ENCODE measurements at regions not wholly inside any gene's neighbourhood (a gene's known extent, or its start where the extent isn't known, plus 50 kb on each side); places are given as distances from the start of the nearest gene placed in this dataset.

DNA sequence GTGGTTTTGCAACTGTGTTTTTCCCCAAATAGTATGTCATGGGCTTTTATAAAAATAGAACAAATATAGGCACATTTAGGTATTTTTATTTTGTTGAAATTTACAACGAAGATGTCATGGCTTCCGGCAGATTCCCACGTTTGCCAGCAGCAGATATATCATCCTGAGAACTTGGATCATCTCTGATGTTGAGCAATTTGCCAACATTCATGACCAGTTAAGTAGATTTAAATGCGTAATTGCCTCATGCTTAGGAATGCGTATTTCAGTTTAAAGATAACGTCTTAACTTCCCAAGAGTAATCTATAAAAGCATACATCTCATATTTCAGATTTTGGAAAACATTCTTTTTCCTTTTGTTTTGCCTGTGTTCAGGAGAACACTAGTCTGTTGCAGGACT, 457.8 kb downstream of the QKI start:
- no peak for TF ChIP-seq TAF1 (IDR thresholded peaks at IDR 0.05; ENCODE audit: borderline replicate concordance, insufficient read depth, low read length)
- TF ChIP-seq, protein P1, sequence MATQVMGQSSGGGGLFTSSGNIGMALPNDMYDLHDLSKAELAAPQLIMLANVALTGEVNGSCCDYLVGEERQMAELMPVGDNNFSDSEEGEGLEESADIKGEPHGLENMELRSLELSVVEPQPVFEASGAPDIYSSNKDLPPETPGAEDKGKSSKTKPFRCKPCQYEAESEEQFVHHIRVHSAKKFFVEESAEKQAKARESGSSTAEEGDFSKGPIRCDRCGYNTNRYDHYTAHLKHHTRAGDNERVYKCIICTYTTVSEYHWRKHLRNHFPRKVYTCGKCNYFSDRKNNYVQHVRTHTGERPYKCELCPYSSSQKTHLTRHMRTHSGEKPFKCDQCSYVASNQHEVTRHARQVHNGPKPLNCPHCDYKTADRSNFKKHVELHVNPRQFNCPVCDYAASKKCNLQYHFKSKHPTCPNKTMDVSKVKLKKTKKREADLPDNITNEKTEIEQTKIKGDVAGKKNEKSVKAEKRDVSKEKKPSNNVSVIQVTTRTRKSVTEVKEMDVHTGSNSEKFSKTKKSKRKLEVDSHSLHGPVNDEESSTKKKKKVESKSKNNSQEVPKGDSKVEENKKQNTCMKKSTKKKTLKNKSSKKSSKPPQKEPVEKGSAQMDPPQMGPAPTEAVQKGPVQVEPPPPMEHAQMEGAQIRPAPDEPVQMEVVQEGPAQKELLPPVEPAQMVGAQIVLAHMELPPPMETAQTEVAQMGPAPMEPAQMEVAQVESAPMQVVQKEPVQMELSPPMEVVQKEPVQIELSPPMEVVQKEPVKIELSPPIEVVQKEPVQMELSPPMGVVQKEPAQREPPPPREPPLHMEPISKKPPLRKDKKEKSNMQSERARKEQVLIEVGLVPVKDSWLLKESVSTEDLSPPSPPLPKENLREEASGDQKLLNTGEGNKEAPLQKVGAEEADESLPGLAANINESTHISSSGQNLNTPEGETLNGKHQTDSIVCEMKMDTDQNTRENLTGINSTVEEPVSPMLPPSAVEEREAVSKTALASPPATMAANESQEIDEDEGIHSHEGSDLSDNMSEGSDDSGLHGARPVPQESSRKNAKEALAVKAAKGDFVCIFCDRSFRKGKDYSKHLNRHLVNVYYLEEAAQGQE (IDR thresholded peaks at IDR 0.05; ENCODE audit: insufficient read depth in 1 of 2, low read depth in 2 of 2, low read length in 2 of 2): no peak
- TF ChIP-seq FOXP2 (optimal IDR thresholded peaks at IDR 0.05; ENCODE audit: borderline replicate concordance, extremely low read depth, extremely low read length, insufficient read depth): no peak

DNA sequence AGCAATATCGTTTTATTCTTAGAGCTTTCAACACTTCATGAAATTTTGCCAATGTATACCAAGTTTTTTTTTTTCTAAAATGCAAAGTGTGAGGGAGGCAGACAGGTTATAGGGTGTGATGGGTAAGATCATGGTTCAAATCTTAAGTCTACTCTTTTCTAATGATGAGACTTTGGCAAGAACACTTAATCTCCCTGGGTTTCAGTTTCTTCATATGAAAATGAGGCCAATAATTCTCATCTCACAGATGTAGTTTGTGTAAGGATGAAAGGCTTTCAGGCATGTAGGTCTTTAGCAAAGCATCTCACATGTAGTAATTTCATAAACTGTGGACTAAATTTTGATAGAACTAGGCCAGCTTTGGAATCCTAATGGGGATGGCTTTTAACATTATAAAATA, 457.1 kb downstream of the QKI start:
- TF ChIP-seq SIN3A (IDR thresholded peaks at IDR 0.05; ENCODE audit: borderline replicate concordance, insufficient read depth, low read length) (no peak), TAF1 (IDR thresholded peaks at IDR 0.05; ENCODE audit: borderline replicate concordance, insufficient read depth, low read length) (no peak), POLR2AphosphoS5 (IDR thresholded peaks at IDR 0.05; ENCODE audit: low read depth, low read length) (no peak), FOXP2 (optimal IDR thresholded peaks at IDR 0.05; ENCODE audit: borderline replicate concordance, extremely low read depth, extremely low read length, insufficient read depth) (no peak)
- TF ChIP-seq, protein P1 (IDR thresholded peaks at IDR 0.05; ENCODE audit: insufficient read depth in 1 of 2, low read depth in 2 of 2, low read length in 2 of 2): no peak

DNA sequence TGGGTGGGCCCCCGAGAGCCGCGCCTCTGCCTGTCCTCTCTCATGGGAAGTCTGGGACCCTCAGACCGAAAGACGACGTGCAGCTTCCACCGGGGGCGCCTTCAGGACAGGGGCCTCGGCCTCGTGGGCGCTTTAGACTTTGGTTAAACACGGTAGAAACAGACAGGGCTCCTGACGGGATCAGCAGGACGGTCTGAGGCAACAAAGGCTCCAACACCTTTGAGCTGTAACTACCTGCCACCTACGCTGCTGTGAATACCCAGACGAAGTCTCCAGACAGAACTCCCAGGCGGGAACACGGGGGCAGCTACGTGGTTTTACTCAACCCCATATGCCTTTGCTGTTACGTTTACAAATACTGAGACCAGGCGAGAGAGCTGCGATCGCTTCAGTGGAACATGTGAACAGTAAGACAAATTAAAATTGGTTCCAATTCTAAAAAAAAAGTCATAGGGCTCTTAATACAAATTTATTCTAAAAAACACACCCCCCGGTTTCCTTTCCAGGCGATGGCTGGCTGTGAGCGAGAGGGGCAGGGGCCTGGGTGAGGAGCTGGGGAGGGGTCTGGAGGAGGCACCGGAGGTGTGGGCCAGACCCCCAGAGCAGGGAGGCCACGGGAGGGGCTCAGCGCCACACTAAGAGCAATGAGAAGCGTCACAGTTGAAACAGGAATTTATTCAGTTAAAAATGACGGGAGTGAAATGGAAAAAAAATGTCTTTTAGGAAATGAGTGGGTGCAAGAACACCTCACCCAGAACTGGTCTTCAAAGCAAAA, 453.2 kb downstream of the QKI start:
- TF ChIP-seq, protein P1 (IDR thresholded peaks at IDR 0.05; ENCODE audit: insufficient read depth in 1 of 2, low read depth in 2 of 2, low read length in 2 of 2): no peak
- no peak for TF ChIP-seq FOXP2 (optimal IDR thresholded peaks at IDR 0.05; ENCODE audit: borderline replicate concordance, extremely low read depth, extremely low read length, insufficient read depth)
- no peak for TF ChIP-seq SIN3A (IDR thresholded peaks at IDR 0.05; ENCODE audit: borderline replicate concordance, insufficient read depth, low read length)
- TF ChIP-seq TAF1 (IDR thresholded peaks at IDR 0.05; ENCODE audit: borderline replicate concordance, insufficient read depth, low read length): no peak
- TF ChIP-seq POLR2AphosphoS5 (IDR thresholded peaks at IDR 0.05; ENCODE audit: low read depth, low read length): no peak

DNA sequence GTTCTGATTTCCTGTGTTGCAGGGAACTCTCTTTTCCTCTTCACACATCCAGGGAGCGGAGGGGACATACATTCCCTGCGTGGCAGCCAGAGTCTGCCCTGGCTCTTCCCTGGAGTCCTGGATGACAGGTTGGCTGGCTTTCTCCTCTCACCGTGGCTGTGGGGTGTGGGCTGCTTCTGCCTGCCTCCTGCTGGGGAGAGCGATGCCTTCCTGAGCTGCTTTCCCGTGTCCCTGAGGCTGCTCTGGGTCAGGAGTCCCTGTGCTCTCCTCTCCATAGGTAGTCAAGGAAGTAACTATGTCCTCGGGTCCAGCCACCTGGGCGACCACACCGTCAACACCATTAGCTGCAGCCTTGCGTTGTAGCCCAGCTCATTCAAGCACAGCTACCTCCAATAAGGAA, 451.7 kb downstream of the QKI start:
- TF ChIP-seq, protein P1 (IDR thresholded peaks at IDR 0.05; ENCODE audit: insufficient read depth in 1 of 2, low read depth in 2 of 2, low read length in 2 of 2): no peak
- no peak for TF ChIP-seq SIN3A (IDR thresholded peaks at IDR 0.05; ENCODE audit: borderline replicate concordance, insufficient read depth, low read length)
- TF ChIP-seq TAF1 (IDR thresholded peaks at IDR 0.05; ENCODE audit: borderline replicate concordance, insufficient read depth, low read length): no peak
- TF ChIP-seq FOXP2 (optimal IDR thresholded peaks at IDR 0.05; ENCODE audit: borderline replicate concordance, extremely low read depth, extremely low read length, insufficient read depth): no peak
- no peak for TF ChIP-seq POLR2AphosphoS5 (IDR thresholded peaks at IDR 0.05; ENCODE audit: low read depth, low read length)
